Subcutaneous abdominal adipose tissue (tissue), 5 donors: ENCODE measurements at regions not wholly inside any gene's neighbourhood (a gene's known extent, or its start where the extent isn't known, plus 50 kb on each side); places are given as distances from the start of the nearest gene placed in this dataset.
"Not testable (repeated sequence)": the region's sequence is repeated elsewhere in the genome, so short reads cannot be mapped to it uniquely, and the experiment has no call there.

Source experiments
- H3K27ac ChIP-seq: one replicate; pipeline ENCODE4 v1.7.0; 2013; ENCODE audit warnings: low read depth, mild to moderate bottlenecking, inconsistent platforms, low read length, moderate library complexity
- H3K27me3 ChIP-seq, 5 donors: one replicate each; pipeline ENCODE4 v1.7.0; 2013; ENCODE audit warnings: low read length in 5 of 5, inconsistent platforms in 1 of 5; ENCODE audit not compliant: control insufficient read depth in 5 of 5, insufficient read depth in 4 of 5
- H3K36me3 ChIP-seq, 5 donors: one replicate each; pipeline ENCODE4 v1.7.0; 2013; ENCODE audit warnings: low read length in 5 of 5; ENCODE audit not compliant: control insufficient read depth in 5 of 5, insufficient read depth in 5 of 5
- H3K4me1 ChIP-seq, 5 donors: one replicate each; pipeline ENCODE4 v1.7.0; 2013; ENCODE audit warnings: low read length in 5 of 5, mild to moderate bottlenecking in 3 of 5, moderate library complexity in 1 of 5; ENCODE audit not compliant: control insufficient read depth in 5 of 5, insufficient read depth in 5 of 5
- H3K4me3 ChIP-seq, 5 donors: one replicate each; pipeline ENCODE4 v1.7.0; 2013; ENCODE audit warnings: low read length in 5 of 5, low read depth in 1 of 5
- H3K9ac ChIP-seq, 5 donors: one replicate each; pipeline ENCODE4 v1.7.0; 2013; ENCODE audit warnings: low read length in 5 of 5, mild to moderate bottlenecking in 4 of 5, moderate library complexity in 3 of 5
- H3K9me3 ChIP-seq, 5 donors: one replicate each; pipeline ENCODE4 v1.7.0; 2013; ENCODE audit warnings: low read length in 5 of 5; ENCODE audit not compliant: control insufficient read depth in 5 of 5
- donor health status: healthy.
- donor health status: healthy.
- donor health status: healthy.
- donor health status: healthy.
- donor health status: healthy.

- no peaks in the 10 kb centered on the region for H3K4me1 ChIP-seq
- no peak overlapping the region for H3K4me3 ChIP-seq
- no peak overlapping the region for H3K9ac ChIP-seq
- no peaks in the 10 kb centered on the region for H3K27me3 ChIP-seq
- no peaks in the 10 kb centered on the region for H3K36me3 ChIP-seq
- H3K27ac ChIP-seq = no peak overlapping the region
- H3K9me3 ChIP-seq = peaks cover 0 to 66% (median 20%) of the 10 kb centered on the region in 5 donors
Measured at GRCh38 chr7:57210212-57210611, 78.0 kb upstream of the ZNF479 start.

GRCh38 chr7:57210871-57211270 lies 78.6 kb upstream of the ZNF479 start:
- no peak overlapping the region for H3K9ac ChIP-seq
- no peaks in the 10 kb centered on the region for H3K36me3 ChIP-seq
- H3K27ac ChIP-seq = no peak overlapping the region
- no peaks in the 10 kb centered on the region for H3K4me1 ChIP-seq
- H3K27me3 ChIP-seq = no peaks in the 10 kb centered on the region
- H3K4me3 ChIP-seq = peak overlapping the region in 1 of 5 donors; percentile 22
- H3K9me3 ChIP-seq = peaks cover 0 to 66% (median 19%) of the 10 kb centered on the region in 5 donors

DNA sequence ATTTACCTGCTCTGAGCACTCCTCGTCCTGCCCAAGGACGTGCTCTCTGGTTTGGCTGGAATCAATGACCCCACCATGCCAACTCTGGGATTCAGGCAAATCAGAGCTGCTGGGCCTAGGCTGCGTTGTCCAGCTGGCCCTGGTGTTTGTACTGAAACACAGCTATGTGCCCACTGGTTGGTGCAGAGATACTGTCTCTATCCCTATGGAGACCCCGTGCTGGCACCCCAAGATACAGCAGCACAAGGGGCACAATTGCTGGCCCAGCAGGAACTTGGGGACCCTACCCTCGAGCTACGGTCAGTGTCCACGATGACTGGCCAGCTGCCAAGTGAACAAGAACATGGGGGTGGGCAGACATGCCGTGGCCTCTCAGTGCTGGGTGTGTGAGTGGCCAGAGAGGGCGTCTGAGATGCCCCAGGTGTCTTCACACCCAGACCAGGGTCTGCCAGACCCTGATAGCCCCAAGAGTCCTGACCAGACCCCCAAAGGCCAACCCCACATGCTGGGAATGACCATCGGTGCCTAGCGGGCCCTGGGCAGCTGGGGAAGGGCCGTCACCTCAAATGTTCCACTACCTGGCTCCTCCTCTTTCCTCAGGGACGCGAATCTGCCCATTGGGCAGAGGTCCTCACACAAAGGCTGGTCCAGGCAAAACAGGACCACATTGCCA lies 79.3 kb upstream of the ZNF479 start:
- Histone ChIP-seq H3K9me3 (peaks cover 0 to 67% (median 19%) of the 10 kb centered on the region in 5 donors), H3K27me3 (no peaks in the 10 kb centered on the region), H3K36me3 (no peaks in the 10 kb centered on the region), H3K4me3 (peak overlapping the region in 1 of 5 donors; percentile 22), H3K9ac (no peak overlapping the region), H3K27ac (no peak overlapping the region), H3K4me1 (no peaks in the 10 kb centered on the region)

GRCh38 chr7:57215423-57215822 lies 83.2 kb upstream of the ZNF479 start:
- no peaks in the 10 kb centered on the region for H3K27me3 ChIP-seq
- peaks cover 0 to 82% (median 34%) of the 10 kb centered on the region in 5 donors for H3K9me3 ChIP-seq
- H3K36me3 ChIP-seq = no peaks in the 10 kb centered on the region
- H3K9ac ChIP-seq = no peak overlapping the region
- H3K4me1 ChIP-seq = no peaks in the 10 kb centered on the region
- H3K4me3 ChIP-seq = no peak overlapping the region
- no peak overlapping the region for H3K27ac ChIP-seq

- H3K36me3 ChIP-seq = no peaks in the 10 kb centered on the region
- H3K4me1 ChIP-seq = no peaks in the 10 kb centered on the region
- peaks cover 0 to 82% (median 40%) of the 10 kb centered on the region in 5 donors for H3K9me3 ChIP-seq
- no peaks in the 10 kb centered on the region for H3K27me3 ChIP-seq
- no peak overlapping the region for H3K27ac ChIP-seq
- no peak overlapping the region for H3K4me3 ChIP-seq
- H3K9ac ChIP-seq = no peak overlapping the region
Measured at GRCh38 chr7:57216340-57216739, 84.1 kb upstream of the ZNF479 start.

DNA sequence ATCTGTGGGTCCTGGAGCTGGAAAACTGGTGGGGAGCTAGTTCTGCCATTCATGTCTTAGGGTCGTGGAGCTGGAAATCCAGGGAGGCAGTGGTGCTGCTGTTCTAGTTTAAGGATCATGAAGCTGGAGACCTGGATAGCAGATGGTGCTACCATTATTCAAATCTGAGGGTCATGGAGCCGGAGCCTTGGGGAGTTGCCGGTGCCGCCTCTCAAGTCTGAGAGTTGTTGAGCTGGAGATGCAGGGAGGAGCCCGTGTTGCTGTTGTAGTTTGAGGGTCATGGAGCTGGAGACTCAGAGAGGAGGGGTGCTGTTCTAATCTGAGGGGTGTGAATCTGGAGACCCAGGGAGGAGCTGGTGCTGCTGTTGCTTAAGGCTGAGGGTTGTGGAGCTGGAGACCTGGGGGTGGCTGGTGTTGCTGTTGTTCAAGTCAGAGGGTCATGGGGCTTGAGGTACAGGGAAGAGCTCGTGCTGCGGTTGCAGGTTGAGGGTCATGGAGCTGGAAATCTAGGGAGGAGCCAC lies 86.0 kb upstream of the ZNF479 start:
- Histone ChIP-seq H3K36me3 (no peaks in the 10 kb centered on the region), H3K9me3 (peaks cover 0 to 77% (median 42%) of the 10 kb centered on the region in 5 donors), H3K27ac (no peak overlapping the region), H3K4me1 (no peaks in the 10 kb centered on the region), H3K27me3 (no peaks in the 10 kb centered on the region), H3K9ac (no peak overlapping the region), H3K4me3 (peak overlapping the region in 1 of 5 donors; percentile 22)

- H3K27ac ChIP-seq = no peak overlapping the region
Measured at GRCh38 chr7:57220746-57221145, 88.5 kb upstream of the ZNF479 start.

GRCh38 chr7:57225666-57226065 lies 93.4 kb upstream of the ZNF479 start:
- peaks cover 0 to 43% (median 21%) of the 10 kb centered on the region in 5 donors for H3K9me3 ChIP-seq
- no peaks in the 10 kb centered on the region for H3K4me1 ChIP-seq
- H3K4me3 ChIP-seq = no peak overlapping the region
- H3K27ac ChIP-seq = no peak overlapping the region
- H3K27me3 ChIP-seq = no peaks in the 10 kb centered on the region
- no peak overlapping the region for H3K9ac ChIP-seq
- no peaks in the 10 kb centered on the region for H3K36me3 ChIP-seq

More at GRCh38 chr7:57220746-57221145, 88.5 kb upstream of the ZNF479 start:
- Histone ChIP-seq H3K36me3 (no peaks in the 10 kb centered on the region), H3K4me3 (peak overlapping the region in 1 of 5 donors; percentile 22), H3K9ac (no peak overlapping the region), H3K4me1 (no peaks in the 10 kb centered on the region), H3K27me3 (no peaks in the 10 kb centered on the region), H3K9me3 (peaks cover 0 to 65% (median 42%) of the 10 kb centered on the region in 5 donors)

- not testable (repeated sequence) for H3K27me3 ChIP-seq, H3K9ac ChIP-seq, H3K4me1 ChIP-seq, H3K4me3 ChIP-seq, H3K36me3 ChIP-seq, H3K27ac ChIP-seq
- H3K9me3 ChIP-seq = peaks cover 5 to 80% (median 53%) of the 10 kb centered on the region in 5 donors
Measured at GRCh38 chr7:57241236-57241635, 109.0 kb upstream of the ZNF479 start.

DNA sequence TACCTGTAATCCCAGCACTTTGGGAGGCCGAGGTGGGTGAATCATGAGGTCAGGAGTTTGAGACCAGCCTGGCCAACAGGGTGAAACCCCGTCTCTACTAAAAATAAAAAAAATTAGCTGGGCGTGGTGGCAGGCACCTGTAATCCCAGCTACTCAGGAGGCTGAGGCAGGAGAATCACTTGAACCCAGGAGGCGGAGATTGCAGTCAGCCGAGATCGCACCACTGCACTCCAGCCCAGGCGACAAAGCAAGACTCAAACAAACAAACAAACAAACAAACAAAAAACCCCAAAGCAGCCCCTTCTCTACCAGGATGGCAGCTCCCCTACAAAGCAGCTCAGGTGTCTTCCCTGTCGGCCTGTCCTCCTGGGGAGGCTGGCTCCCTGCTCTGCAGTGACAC lies 111.3 kb upstream of the ZNF479 start:
- H3K27ac ChIP-seq, H3K9ac ChIP-seq, H3K27me3 ChIP-seq, H3K4me1 ChIP-seq, H3K4me3 ChIP-seq, H3K36me3 ChIP-seq: not testable (repeated sequence)
- H3K9me3 ChIP-seq = peaks cover 5 to 69% (median 42%) of the 10 kb centered on the region in 5 donors
